ENCODE measurements at regions not wholly inside any gene's neighbourhood (a gene's known extent, or its start where the extent isn't known, plus 50 kb on each side); places are given as distances from the start of the nearest gene placed in this dataset.

DNA sequence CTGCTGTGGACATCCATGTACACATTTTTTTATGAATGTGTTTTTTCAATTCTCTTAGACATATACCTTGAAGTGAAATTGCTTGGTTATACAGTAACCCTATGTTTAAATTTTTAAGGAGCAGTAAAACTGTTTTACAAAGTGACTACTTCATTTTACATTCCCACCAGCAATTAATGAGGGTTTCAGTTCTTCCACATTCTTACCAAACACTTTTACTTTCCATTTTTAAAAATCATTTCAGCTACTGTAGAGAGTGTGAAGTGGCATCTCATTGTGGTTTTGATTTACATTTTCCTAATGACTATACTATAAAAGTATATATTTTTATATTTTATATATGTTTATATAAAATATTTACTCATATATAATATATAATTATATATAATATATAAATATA is 1221.5 kb downstream of the PLA2G4A start:
- no peak for DNase-seq (ENCODE audit: low read depth)

DNA sequence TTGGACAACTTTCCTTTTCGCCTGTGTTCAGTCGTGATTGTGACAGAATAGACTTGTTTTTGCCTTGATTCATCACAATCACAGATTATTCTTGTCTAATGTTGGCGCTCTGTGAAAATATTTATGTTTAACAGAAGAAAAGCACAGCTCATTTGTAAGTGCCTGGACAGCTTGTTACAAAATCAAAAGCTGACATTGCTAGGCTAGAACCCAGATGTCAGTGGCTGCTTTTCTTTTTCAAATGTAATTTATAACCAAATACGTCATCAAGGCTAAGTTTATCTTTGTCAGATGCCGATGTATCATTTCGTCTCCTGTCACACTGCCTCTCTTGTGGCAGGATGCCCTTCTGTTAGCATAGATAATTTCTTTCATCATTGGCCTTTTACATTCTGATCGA is 1227.3 kb downstream of the PLA2G4A start:
- DNase-seq (ENCODE audit: low read depth), result no peak

DNA sequence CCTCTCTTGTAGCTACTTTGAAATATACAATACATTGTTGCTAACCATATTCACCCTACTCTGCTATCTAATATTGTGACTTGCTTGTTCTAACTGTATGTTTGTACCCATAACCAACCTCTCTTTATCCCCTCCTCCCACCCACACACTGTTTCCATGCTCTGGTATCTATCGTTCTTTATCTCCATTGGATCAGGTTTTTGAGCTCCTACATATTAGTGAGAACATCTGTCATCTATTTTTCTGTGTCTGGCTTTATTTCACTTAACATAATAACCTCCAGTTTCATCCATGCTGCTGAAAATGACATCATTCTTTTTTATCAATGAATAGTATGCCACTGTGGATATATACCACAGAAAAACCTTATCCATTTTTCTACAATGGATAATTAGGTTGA is 1230.1 kb downstream of the PLA2G4A start:
- DNase-seq (ENCODE audit: low read depth), result no peak

DNA sequence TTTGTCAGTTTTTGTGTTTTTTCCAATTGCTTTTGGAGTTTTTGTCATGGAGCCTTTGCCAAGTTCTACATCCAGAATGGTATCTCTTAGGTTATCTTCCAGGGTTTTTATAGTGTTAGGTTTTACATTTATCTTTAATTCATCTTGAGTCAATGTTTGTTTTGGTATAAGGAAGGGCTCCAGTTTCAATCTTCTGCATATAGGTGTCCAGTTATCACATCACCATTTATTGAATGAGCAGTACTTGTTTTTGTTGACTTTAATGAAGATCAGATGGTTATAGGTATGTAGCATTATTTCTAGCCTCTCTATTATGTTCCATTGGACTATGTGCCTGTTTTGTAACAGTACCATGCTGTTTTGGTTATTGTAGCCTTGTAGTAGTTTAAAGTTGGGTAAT is 1233.1 kb downstream of the PLA2G4A start:
- no peak for DNase-seq (ENCODE audit: low read depth)

DNA sequence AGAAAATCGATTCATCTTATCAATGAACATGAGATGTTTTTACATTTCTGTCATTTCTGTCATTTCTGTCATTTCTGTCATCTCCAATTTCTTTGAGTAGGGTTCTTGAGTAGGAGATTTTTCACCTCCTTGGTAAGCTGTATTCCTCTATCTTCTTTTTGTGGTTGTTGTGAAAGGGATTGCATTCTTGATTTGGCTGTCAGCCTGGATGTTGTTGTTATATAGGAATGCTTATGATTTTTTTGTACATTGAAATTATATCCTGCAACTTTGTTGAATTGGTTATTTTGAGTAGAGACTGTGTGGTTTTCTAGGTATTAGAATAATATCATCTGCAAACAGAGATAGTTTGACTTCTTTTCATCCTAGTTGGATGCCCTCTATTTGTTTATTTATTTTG is 1233.7 kb downstream of the PLA2G4A start:
- peak; percentile 3 for DNase-seq (ENCODE audit: low read depth)

DNA sequence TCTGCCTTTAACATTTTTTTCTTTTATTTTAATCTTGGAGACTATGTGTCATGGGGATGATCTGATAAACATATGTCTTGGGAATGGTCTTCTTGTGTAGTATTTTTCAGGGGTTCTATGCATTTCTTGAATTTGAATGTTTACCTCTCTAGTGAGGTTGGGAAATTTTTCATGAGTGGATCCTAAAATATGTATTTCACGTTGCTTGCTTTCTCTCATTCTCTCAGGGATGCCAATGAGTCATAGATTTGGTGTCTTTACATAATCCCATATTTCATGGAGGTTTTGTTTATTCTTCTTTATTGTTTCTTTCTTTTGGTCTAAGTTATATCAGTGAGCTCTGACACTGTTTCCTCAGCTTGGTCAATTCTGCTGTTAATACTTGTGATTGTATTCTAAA is 1237.2 kb downstream of the PLA2G4A start:
- peak; percentile 22 for DNase-seq (ENCODE audit: low read depth)

DNA sequence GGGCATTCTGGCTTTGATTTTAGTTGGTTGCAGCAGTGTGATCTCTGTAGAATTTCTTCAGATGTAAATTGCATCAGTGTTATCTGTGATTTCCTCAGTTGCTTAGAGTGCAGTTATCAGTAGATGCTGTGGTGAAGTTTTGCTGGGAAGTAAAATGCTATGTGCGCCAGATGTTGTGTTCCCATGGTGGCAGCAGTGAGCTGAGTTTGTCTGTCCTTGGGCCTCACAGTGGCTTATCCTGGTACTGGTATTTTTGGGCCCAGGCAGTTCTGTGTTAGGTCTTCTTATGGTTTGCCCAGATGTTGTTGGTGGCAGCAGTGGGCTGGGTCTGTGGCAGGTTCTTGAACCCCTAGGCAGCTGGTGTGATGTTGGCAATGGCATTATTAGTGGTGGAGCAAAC is 1242.1 kb downstream of the PLA2G4A start:
- no peak for DNase-seq (ENCODE audit: low read depth)

DNA sequence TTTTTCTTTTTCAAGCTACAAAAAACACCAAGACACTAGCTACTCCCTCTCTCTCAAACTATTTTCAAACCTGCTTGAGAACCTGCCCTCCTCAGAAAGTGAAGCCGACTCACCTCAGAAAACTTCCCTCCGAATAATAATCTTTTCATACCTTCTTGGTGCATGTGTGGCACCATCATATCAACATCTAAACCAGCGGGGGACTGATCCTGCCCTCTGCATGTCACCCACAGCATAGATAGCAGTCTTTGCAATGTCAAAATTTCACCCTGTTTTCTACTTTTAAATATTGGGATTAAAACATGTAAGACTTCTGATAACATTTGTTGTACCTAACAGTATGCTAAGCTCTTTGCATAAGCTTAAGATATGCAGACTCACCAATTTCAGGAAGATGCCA is 1260.3 kb downstream of the PLA2G4A start:
- no peak for DNase-seq (ENCODE audit: low read depth)

DNA sequence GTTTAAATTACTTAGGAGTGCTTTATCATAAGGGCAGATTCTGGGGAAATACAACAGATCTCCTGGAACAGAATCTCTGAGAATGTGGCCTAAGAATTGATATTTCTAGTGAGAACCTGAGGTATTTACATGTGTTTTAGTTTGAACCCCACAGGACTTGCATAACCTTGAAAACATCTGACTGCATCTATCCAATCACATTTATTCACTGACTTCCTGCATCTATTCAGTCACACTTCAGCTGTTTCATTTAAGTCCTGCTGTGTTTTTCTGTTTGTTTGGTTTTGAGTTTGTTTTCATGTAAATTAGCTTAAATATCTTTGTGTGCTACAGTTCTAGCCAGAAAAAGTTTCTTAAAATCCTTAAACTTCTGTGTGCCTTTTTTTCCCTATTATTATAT is 1260.7 kb downstream of the PLA2G4A start:
- DNase-seq (ENCODE audit: low read depth), result peak; percentile 16

DNA sequence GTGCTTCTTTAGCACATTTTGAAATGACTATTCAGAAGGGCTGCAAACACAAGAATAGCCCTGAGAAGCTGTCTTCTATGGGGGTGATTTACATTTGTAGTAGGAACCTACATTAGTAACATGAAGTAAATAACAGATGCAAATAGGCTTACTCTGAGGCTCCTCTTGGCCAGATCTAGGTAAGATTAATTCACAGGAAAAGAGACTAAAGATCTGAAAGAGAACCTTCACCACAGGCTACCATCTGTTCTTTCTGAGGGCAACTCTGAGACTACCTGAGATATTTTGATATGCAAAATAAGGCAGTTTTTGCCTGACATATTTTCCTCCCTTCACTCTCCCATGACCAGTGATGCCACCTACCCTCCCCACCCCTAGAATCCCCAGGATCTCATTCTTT is 1267.8 kb downstream of the PLA2G4A start:
- DNase-seq (ENCODE audit: low read depth), result no peak

DNA sequence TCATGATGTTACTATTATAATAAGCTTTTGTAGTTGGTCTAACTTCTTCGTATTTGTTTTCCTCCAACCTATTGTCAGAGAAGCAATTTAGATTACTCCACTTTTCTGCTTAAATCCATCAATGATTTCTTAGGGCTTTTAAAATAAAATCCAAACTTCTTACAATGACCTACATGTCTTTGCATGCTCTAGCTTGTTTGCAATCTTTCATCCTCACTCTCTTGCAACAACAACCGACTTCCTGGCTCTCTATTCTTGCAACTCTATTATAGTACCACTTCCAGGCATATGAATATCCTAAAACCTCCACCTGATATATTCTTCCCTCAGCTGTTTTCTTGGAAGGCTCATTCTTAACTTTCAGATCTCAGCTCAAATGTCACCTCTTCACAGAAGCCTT is 1288.7 kb downstream of the PLA2G4A start:
- DNase-seq (ENCODE audit: low read depth), result no peak

DNA sequence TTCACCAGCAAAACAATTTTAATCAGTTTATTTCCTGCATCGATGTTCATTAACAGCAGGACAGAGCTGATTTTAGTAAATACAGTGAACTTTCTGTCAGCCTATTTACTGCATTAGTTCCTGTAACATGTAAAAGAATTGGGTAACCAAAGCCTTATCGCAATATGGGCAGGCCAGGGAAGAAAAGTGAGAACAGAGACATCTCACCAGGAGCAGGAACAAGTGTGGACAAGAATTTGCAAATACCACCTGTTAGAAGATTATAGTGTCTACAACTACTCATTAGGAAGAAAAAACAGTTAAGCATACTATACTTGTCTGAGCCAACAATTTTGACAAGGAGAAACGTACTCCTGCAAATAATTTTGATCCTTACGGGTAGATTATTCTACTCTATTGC is 1293.9 kb downstream of the PLA2G4A start:
- no peak for DNase-seq (ENCODE audit: low read depth)

DNA sequence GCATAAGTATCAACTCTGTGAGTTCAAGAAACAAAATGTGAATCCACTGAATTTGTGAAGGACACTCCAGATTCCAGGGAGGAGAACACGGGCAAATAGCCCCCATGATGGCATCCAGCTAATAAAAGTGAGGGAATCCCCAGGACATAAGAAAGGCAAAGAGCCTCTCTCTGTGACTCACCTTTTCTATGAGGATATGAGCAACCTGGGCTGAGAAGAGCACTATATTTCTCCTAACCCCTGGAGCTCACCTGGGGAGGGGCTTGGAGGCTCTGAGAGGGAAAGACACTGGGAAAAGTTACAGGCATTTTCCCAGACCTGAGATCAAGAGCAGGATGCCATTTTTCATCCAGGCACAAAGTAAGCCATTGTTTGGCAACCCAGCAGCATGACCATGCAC is 1298.8 kb downstream of the PLA2G4A start:
- no peak for DNase-seq (ENCODE audit: low read depth)

DNA sequence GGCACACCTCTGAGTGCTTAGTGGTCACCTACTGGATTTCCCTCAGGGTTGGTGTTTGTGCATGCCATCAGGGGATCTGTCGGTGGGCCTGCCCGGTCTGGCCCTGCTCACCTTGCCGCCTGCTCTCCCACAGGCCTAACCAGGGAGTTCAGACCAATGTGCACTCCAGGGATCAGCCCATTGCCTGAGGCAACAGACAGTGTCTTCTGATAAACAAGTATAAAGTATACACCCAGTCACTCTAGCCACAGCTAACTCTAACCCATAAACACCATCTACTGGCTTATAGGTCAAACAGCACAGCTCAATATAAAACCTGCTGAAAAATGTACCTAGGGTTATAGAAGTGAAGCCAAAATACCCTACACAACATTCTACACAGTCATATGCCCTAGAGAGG is 1300.0 kb downstream of the PLA2G4A start:
- DNase-seq (ENCODE audit: low read depth), result peak; percentile 61

DNA sequence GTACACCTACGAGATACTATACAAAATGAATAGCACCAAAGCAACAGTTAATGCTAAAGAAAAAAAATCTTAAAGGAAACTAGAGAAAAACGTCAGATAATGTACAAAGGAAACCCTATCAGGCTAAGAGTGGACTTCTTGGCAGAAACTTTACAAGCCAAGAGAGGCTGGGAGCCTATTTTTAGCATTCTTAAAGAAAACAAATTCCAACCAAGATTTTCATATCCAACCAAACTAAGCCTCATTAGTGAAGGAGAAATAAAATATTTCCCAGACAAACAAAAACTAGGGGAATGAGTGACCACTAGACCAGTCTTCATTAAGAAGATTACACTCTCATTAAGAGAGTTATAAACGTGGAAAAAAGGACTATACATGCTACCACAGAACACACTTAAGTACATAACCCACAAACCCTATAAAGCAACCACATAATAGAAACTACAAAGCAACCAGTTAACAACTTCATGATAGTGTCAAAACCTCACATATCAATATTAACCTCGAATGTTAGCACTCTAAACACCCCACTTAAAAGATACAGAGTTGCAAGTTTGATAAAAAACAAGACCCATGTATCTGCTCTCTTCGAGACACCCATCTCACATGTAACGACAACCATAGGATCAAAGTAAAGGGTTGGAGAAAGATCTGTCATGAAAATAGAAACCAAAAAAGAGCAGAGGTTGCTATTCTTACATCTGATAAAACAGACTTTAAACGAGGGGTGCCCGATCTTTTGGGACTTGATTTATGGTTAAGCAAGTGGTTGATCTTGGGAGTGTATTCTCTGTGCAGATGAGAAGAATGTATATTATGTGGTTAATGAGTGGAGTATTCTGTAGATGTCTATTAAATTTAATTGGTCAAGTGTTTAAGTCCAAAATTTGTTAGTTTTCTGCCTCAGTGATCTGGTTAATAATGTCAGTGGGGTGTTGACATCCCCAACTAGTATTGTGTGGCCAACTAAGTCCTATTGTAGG is 1301.4 kb downstream of the PLA2G4A start:
- peak; percentile 45 for DNase-seq (ENCODE audit: low read depth)

DNA sequence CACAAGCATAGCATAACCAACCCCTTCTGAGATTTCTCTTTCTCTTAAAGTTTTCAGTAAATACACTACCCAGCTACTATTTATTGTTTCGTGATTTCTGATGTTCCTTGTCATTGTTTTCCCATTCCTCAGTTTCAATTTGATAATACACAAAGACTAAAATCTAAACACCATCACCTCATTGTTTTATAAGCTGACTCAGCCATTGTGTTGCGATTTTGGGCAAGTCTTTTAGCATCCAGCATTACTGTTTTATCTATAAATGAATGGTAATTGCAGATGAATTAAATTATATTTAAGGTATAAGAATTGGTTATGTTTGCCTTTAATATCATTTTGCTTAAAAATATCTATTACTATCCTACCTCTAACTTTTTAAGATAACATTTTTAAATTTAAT is 1308.5 kb downstream of the PLA2G4A start:
- DNase-seq (ENCODE audit: low read depth), result no peak

DNA sequence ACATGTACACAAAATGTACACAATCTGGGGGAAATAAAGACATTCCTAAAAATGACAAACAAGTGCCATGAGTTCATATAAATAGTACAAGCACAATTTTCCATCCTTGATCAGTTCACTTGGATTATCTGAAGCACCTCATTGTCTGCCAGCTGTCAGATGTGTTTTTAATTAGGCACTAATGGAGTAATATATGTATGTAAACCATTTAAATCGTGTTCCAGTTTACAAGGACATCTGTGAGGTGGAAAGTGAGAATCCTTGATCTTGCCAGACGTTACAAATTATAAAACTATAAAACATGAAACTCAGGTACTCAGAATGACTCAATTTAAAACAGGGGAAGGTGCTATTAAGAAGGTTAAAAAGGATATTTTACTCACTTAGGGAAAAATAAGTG is 1312.2 kb downstream of the PLA2G4A start:
- DNase-seq (ENCODE audit: low read depth), result no peak

DNA sequence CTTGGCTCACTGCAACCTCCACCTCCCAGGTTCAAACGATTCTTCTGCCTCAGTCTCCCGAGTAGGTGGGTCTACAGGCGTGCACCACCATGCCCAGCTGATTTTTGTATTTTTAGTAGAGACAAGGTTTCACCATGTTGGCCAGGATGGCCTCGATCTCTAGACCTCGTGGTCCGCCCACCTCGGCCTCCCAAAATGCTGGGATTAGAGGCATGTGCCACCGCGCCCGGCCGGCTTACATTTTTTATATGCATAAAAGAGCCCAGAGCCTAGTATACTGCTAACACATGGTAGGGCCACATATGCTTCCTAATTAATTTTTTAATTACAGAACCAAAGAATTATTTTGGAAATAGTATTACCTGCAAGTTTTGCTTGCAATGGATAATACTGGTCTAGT is 1325.4 kb downstream of the PLA2G4A start:
- no peak for DNase-seq (ENCODE audit: low read depth)

DNA sequence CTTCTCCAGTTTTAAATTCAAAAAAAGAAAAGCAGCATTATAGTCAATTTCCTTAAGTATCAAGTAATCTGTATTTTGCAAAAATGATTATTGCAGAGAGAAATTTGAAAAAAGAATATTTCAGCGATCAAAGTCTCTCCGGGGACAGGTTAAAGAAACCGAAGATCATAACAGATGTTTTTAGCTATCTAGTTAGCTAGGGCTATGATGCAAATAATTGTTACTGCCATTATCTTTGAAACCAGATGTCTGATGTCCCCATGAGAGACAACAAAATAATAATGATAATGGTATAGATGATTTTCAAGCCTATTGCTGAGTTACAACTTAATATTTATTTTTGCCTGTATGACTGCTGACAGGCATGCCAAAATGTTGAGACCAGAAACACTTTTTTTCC is 1326.0 kb downstream of the PLA2G4A start:
- DNase-seq (ENCODE audit: low read depth), result no peak

DNA sequence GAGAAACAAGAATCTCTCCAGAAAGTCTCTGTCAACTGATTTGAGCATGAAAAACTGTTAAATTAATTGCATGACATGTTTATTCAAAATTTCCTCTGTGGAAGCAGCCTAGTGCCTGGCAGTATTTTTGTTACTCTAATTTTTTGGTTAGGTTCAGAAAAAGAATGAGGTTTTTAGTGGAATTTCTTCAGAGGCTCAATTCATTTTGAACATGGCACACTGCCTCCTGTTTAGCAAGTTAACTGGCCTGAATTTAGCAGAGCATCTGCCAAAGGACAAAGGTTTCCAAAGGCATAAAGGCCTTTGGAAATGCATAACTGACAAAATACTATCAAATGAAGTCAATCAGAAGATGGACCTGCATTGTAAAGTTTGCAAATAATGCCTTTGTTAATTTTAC is 1326.5 kb downstream of the PLA2G4A start:
- DNase-seq (ENCODE audit: low read depth), result no peak

DNA sequence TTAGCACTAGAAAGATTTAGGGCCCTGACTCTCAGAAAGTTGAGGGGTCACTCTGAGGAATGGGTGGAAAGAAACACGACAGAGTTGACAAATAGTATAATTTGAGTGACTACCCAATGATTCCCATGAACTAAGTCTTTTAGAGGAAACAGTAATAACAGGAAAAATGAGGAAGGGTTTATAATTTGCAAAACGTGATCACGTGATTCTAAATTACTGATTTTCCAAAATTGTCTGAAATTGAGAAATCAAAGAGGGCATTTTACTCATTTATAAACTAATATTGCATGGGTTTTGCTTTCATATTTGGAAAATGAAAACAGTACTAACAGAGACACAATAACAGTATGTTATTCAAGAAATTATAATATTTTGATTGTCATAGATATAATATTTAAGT is 1335.7 kb downstream of the PLA2G4A start:
- no peak for DNase-seq (ENCODE audit: low read depth)

DNA sequence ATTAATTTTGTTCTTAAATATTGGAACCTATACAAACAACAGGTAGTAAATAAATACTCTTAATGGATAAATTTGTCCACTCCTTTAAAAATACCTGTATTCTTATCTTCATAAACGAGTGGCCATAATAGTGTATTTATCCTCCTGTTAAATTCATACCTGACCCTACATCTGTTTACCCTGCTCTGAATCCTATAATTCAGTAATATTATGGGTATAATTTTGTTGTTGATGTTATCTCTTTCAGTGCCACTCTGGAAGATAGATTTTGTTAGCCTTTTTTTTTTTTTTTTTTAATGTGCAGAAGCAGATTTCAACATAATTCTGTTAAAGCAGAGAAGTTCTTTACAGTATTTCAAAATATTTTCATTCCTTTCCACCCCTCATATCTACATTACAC is 1337.9 kb downstream of the PLA2G4A start:
- DNase-seq (ENCODE audit: low read depth), result no peak

DNA sequence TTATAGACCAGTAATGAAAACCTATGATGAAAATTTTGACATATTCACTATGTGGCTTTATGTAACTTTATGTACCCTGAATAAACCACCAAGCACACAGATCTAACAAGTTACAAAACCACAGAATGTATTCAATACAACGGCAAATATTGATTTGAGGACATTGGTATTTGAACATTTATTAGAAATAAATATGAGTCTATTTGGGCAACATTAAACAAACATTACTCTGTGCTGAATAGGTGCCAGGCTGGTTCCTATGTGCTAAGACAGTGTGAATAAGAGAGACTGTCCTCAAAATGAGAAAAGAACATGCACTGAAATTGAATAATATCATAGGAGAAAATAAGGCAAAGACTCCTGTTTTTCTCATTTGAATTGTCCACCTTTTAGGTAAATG is 1341.2 kb downstream of the PLA2G4A start:
- DNase-seq (ENCODE audit: low read depth), result no peak

DNA sequence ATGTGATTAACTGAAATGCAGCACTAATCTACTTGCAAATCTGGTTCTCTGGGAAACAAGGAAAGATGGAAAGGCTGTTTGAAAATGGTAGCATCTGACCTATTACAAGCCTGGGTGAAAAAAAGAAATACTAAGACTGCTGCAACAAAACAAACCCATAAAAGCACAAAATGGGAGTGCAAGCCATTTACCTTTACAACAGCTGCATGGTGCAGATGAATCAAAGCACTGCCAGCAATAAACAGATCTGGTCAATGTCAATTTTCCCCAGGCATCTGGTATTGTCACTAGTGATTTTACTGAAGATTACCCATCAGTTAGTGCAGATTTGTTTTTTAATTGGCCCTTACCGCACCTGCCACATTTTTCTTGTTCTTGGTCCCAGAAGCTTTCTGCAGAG is 1341.7 kb downstream of the PLA2G4A start:
- no peak for DNase-seq (ENCODE audit: low read depth)
